ENCODE measurements at regions not wholly inside any gene's neighbourhood (a gene's known extent, or its start where the extent isn't known, plus 50 kb on each side); places are given as distances from the start of the nearest gene placed in this dataset.

- TF ChIP-seq USF2 (IDR thresholded peaks at IDR 0.05; ENCODE audit: low read depth, low read length) (no peak), NFE2L2 (IDR thresholded peaks at IDR 0.05; ENCODE audit: low read depth, low read length) (no peak), MAZ (IDR thresholded peaks at IDR 0.05; ENCODE audit: borderline replicate concordance, low read depth, low read length) (no peak), RFX5 (IDR thresholded peaks at IDR 0.05; ENCODE audit: low read depth, low read length) (no peak), MAFK (IDR thresholded peaks at IDR 0.05; ENCODE audit: low read depth, low read length) (no peak), CTCF (conservative IDR thresholded peaks at IDR 0.05; ENCODE audit: low read depth, low read length) (peak; percentile 35), RAD21 (IDR thresholded peaks at IDR 0.05; ENCODE audit: low read length) (no peak), POLR2A (IDR thresholded peaks at IDR 0.05; ENCODE audit: low read depth, low read length) (no peak), RCOR1 (IDR thresholded peaks at IDR 0.05; ENCODE audit: insufficient replicate concordance, low read length) (no peak), CEBPB (IDR thresholded peaks at IDR 0.05; ENCODE audit: low read depth, low read length) (no peak)
Observed at GRCh38 chr9:696332-697323, 144.9 kb upstream of the DMRT1 start.

Measured in IMR-90 (cell line).